Mesenchymal stem cell (in vitro differentiated cells and primary cell): ENCODE measurements at regions not wholly inside any gene's neighbourhood (a gene's known extent, or its start where the extent isn't known, plus 50 kb on each side); places are given as distances from the start of the nearest gene placed in this dataset.

ENCODE experiments used
- DNase-seq: peaks from one replicate; pipeline ENCODE4 v3.0.0-alpha.2; 2013
- H2AFZ ChIP-seq: one replicate; pipeline ENCODE4 v1.6.1; 2013; ENCODE audit warnings: low read depth, mild to moderate bottlenecking, control low read depth, inconsistent platforms, low read length, moderate library complexity
- H2AK5ac ChIP-seq: 2 replicates; pipeline ENCODE4 v1.6.1; 2013; ENCODE audit warnings: low read length, moderate library complexity, mild to moderate bottlenecking, inconsistent platforms; ENCODE audit not compliant: severe bottlenecking
- H2BK120ac ChIP-seq: one replicate; pipeline ENCODE4 v1.6.1; 2013; ENCODE audit warnings: low read depth, mild to moderate bottlenecking, inconsistent platforms, low read length, moderate library complexity
- H2BK12ac ChIP-seq, 2 experiments: one replicate each; pipeline ENCODE4 v1.6.1; 2013; ENCODE audit warnings: inconsistent platforms in 2 of 2, low read length in 2 of 2, mild to moderate bottlenecking in 2 of 2, moderate library complexity in 2 of 2, control low read depth in 1 of 2
- H2BK15ac ChIP-seq: one replicate; pipeline ENCODE4 v1.6.1; 2013; ENCODE audit warnings: mild to moderate bottlenecking, low read depth, inconsistent platforms; ENCODE audit not compliant: poor library complexity, severe bottlenecking
- H2BK5ac ChIP-seq: 2 replicates; pipeline ENCODE4 v1.6.1; 2013; ENCODE audit warnings: low read depth, mild to moderate bottlenecking, low read length, control low read depth, inconsistent platforms; ENCODE audit not compliant: poor library complexity, severe bottlenecking
- H3K14ac ChIP-seq, 2 experiments: one replicate each; pipeline ENCODE4 v1.6.1; 2013; ENCODE audit warnings: inconsistent platforms in 2 of 2, low read length in 2 of 2, control low read depth in 1 of 2, mild to moderate bottlenecking in 1 of 2, moderate library complexity in 1 of 2
- H3K18ac ChIP-seq, 2 experiments: one replicate each; pipeline ENCODE4 v1.6.1; 2013; ENCODE audit warnings: inconsistent platforms in 2 of 2, low read length in 2 of 2, control low read depth in 1 of 2, low read depth in 1 of 2, mild to moderate bottlenecking in 1 of 2
- H3K23ac ChIP-seq, 2 experiments: one replicate each; pipeline ENCODE4 v1.6.1; 2013; ENCODE audit warnings: inconsistent platforms in 2 of 2, low read length in 2 of 2, mild to moderate bottlenecking in 2 of 2, moderate library complexity in 2 of 2, control low read depth in 1 of 2
- H3K27ac ChIP-seq: 2 replicates; pipeline ENCODE4 v1.5.1; 2013; ENCODE audit warnings: mild to moderate bottlenecking, moderate library complexity, low read length, control low read depth, inconsistent platforms; ENCODE audit not compliant: poor library complexity, severe bottlenecking
- H3K27me3 ChIP-seq, 2 experiments: 2 replicates each; pipeline versions ENCODE4 v1.6.1 to v1.7.0; 2013; ENCODE audit warnings: low read length in 2 of 2, mild to moderate bottlenecking in 2 of 2, moderate library complexity in 2 of 2, control low read depth in 1 of 2, inconsistent platforms in 1 of 2; ENCODE audit not compliant: control insufficient read depth in 1 of 2, insufficient read depth in 1 of 2
- H3K36me3 ChIP-seq, 2 experiments: 2 replicates each; pipeline versions ENCODE4 v1.6.1 to v1.7.0; 2013; ENCODE audit warnings: low read length in 2 of 2, control low read depth in 1 of 2, inconsistent platforms in 1 of 2, low read depth in 1 of 2, mild to moderate bottlenecking in 1 of 2; ENCODE audit not compliant: insufficient read depth in 2 of 2, control insufficient read depth in 1 of 2
- H3K4ac ChIP-seq, 2 experiments: one replicate each; pipeline ENCODE4 v1.6.1; 2013; ENCODE audit warnings: inconsistent platforms in 2 of 2, low read length in 2 of 2, mild to moderate bottlenecking in 2 of 2, moderate library complexity in 2 of 2, control low read depth in 1 of 2, low read depth in 1 of 2
- H3K4me1 ChIP-seq: 2 replicates; pipeline ENCODE4 v1.6.1; 2013; ENCODE audit warnings: low read depth, low read length, control low read depth; ENCODE audit not compliant: control insufficient read depth, insufficient read depth
- H3K4me2 ChIP-seq: 2 replicates; pipeline ENCODE4 v1.6.1; 2013; ENCODE audit warnings: low read length, mild to moderate bottlenecking, inconsistent platforms; ENCODE audit not compliant: poor library complexity, severe bottlenecking
- H3K4me3 ChIP-seq, 2 experiments: 2 replicates each; pipeline versions ENCODE4 v1.5.1 to v1.7.0; 2013; ENCODE audit warnings: low read length in 2 of 2, mild to moderate bottlenecking in 2 of 2, control low read depth in 1 of 2, low read depth in 1 of 2; ENCODE audit not compliant: insufficient read depth in 1 of 2
- H3K79me1 ChIP-seq: replicated peaks from 2 replicates; pipeline ENCODE4 v1.6.1; 2013; ENCODE audit warnings: mild to moderate bottlenecking, control low read depth, low read length, inconsistent platforms; ENCODE audit not compliant: poor library complexity, severe bottlenecking
- H3K9ac ChIP-seq: 2 replicates; pipeline ENCODE4 v1.7.0; 2013; ENCODE audit warnings: mild to moderate bottlenecking, low read length, moderate library complexity
- H3K9me3 ChIP-seq: 2 replicates; pipeline ENCODE4 v1.7.0; 2013; ENCODE audit warnings: mild to moderate bottlenecking, low read length; ENCODE audit not compliant: control insufficient read depth
- H4K8ac ChIP-seq: one replicate; pipeline ENCODE4 v1.6.1; 2013; ENCODE audit warnings: inconsistent platforms, mild to moderate bottlenecking, low read length, moderate library complexity
- H4K91ac ChIP-seq: one replicate; pipeline ENCODE4 v1.6.1; 2013; ENCODE audit warnings: mild to moderate bottlenecking, low read length, inconsistent platforms
- WGBS: methylation state at CpG from one replicate; pipeline ENCODE4 v1.1.7; 2013; ENCODE audit warnings: mixed read lengths; 5-methylcytosine and 5-hydroxymethylcytosine counted together

DNA sequence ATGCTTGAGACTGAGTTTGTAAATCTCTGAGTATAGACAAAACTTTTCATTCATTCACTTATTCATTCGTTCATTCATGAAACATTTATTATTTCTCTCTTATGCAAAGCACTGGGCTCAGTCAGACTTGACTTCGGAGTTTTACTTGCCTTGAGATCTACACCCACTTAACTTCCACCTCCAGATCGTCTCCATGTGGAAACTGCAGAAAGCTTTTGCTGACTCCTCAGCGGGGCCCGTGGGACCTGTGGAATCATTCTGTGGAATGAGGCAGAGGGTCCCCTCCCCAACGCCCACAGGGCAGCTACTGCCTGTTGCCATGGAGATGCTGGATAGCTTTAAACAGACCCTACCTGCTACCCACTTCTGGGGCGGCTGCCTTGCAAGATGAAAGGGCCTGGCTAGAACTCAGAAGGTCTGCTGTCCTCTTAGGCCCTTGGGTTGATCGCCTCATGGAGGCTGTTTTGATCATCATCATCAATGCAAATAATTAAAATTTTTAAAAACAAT is 66.4 kb upstream of the KCNG1 start:
- Histone ChIP-seq H4K91ac (no peak overlapping the region), H3K18ac (no peak overlapping the region), H3K4me3 (no peak overlapping the region), H3K27me3 (peaks cover 70 to 86% of the 10 kb centered on the region in 2 experiments), H3K4ac (no peak overlapping the region), H3K23ac (no peak overlapping the region), H3K79me1 (no peaks in the 10 kb centered on the region), H3K4me1 (no peaks in the 10 kb centered on the region), H3K27ac (no peak overlapping the region), H4K8ac (no peak overlapping the region), H3K9ac (no peak overlapping the region), H3K4me2 (no peak overlapping the region), H2BK5ac (no peak overlapping the region), H2BK120ac (no peak overlapping the region), H3K9me3 (no peaks in the 10 kb centered on the region), H3K36me3 (no peaks in the 10 kb centered on the region), H3K14ac (no peak overlapping the region), H2AK5ac (no peak overlapping the region), H2BK12ac (no peak overlapping the region), H2BK15ac (no peak overlapping the region), H2AFZ (no peak overlapping the region)
- 87% methylated on average over 7 of the region's 8 CpGs for WGBS
- no peak for DNase-seq

DNA sequence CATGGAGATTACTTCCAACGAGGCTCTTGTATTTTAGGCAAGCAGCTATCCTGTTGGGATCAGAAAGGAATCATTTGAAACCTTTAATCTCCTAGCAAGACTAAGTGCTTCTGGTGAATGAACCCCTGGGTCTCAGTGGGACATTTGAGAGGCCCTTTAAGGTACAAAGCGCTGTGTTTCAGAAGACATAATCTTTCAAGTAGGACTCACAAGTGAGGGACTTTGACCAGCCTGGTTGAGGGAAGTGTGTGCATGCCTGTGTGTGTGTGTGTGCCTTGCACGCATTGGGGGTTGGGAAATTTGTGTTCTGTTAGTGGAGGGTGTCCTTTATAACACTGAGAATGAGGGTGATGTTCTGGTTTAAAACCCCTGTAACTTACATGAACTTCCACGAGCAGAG is 64.4 kb upstream of the KCNG1 start:
- Histone ChIP-seq H2BK5ac (no peak overlapping the region), H2BK120ac (no peak overlapping the region), H4K91ac (no peak overlapping the region), H4K8ac (no peak overlapping the region), H3K27me3 (peaks cover 75 to 86% of the 10 kb centered on the region in 2 experiments), H3K4ac (no peak overlapping the region), H2BK12ac (no peak overlapping the region), H3K36me3 (no peaks in the 10 kb centered on the region), H2BK15ac (no peak overlapping the region), H3K4me1 (no peaks in the 10 kb centered on the region), H2AK5ac (no peak overlapping the region), H3K4me3 (no peak overlapping the region), H3K9me3 (no peaks in the 10 kb centered on the region), H3K27ac (no peak overlapping the region), H2AFZ (no peak overlapping the region), H3K23ac (no peak overlapping the region), H3K4me2 (no peak overlapping the region), H3K18ac (no peak overlapping the region), H3K14ac (no peak overlapping the region), H3K79me1 (no peaks in the 10 kb centered on the region), H3K9ac (no peak overlapping the region)
- 72% methylated on average over 4 of the region's 4 CpGs for WGBS
- DNase-seq = no peak

DNA sequence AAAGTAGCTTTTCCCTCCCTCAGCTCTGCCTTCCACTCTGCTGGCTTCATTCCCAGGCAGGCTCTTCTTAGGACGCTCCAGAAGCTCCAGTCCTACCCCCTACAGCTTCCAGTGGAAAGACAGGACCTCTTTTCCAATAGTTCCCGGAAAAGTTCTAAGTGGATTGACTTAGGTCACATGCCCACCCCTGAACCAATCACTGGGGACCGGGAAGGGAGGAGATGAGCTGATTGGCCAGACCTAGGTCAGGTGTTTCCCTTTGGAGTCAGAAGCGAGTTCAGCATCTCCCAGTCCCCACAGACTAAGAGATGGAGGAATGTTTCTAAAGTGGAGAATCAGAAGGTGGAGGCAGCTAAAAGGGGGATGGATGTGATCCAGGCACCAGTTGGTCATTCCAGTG is 62.9 kb upstream of the KCNG1 start:
- Histone ChIP-seq H3K9me3 (no peaks in the 10 kb centered on the region), H2BK15ac (no peak overlapping the region), H3K4ac (no peak overlapping the region), H3K14ac (no peak overlapping the region), H3K4me1 (no peaks in the 10 kb centered on the region), H3K4me3 (no peak overlapping the region), H3K27ac (no peak overlapping the region), H3K23ac (no peak overlapping the region), H2BK12ac (no peak overlapping the region), H2AFZ (no peak overlapping the region), H3K18ac (no peak overlapping the region), H3K79me1 (no peaks in the 10 kb centered on the region), H3K9ac (no peak overlapping the region), H4K91ac (no peak overlapping the region), H2BK5ac (no peak overlapping the region), H2AK5ac (no peak overlapping the region), H3K27me3 (peaks cover 61 to 75% of the 10 kb centered on the region in 2 experiments), H3K4me2 (no peak overlapping the region), H2BK120ac (no peak overlapping the region), H4K8ac (no peak overlapping the region), H3K36me3 (no peaks in the 10 kb centered on the region)
- 91% methylated on average over 4 of the region's 4 CpGs for WGBS
- DNase-seq = no peak

DNA sequence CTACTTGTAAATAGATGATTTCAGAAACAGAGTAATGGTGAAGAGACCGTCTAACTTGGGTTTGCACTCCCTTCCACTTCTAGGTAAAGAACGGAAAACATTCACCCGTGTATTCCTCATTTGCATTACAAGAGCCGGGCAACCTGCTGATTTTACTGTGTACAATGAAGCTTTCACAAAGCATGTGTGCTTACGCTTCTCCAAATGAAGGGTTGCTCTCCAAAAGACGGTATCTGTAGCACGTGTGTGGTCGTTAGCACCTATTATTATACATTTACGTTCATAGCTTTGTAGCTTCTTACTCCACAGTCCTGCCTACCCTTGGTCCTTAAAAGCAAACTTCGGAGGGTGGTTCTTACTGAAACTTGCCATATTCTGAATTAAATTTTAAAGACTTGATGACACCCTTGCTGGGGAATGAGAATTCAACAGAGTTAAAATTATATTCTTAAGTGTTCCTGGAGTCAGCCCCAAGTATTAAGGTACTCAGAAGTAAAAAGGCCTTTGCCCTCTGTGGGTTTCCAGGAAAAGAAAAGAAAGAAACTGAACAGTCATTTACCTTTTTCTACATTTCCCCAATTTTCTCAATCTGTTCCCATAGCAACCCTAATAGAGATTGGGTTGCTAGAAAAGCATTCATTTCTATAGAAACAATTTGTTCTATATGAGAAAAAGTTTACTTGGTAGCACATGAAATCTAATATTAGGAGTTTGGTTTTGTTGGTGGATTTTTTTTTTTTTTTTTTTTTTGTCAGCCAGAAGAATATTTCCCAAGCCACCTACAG is 61.9 kb upstream of the KCNG1 start:
- H4K91ac ChIP-seq = no peak overlapping the region
- H3K18ac ChIP-seq = no peak overlapping the region
- no peak overlapping the region for H2AFZ ChIP-seq
- H3K23ac ChIP-seq = no peak overlapping the region
- no peaks in the 10 kb centered on the region for H3K9me3 ChIP-seq
- WGBS = 85% methylated on average over 9 of the region's 10 CpGs
- H2AK5ac ChIP-seq = no peak overlapping the region
- H3K14ac ChIP-seq = no peak overlapping the region
- H2BK5ac ChIP-seq = no peak overlapping the region
- no peak overlapping the region for H3K27ac ChIP-seq
- H2BK120ac ChIP-seq = no peak overlapping the region
- no peak overlapping the region for H3K9ac ChIP-seq
- no peak overlapping the region for H3K4me2 ChIP-seq
- H4K8ac ChIP-seq = no peak overlapping the region
- no peak overlapping the region for H3K4ac ChIP-seq
- H3K79me1 ChIP-seq = no peaks in the 10 kb centered on the region
- no peaks in the 10 kb centered on the region for H3K36me3 ChIP-seq
- H2BK15ac ChIP-seq = no peak overlapping the region
- H3K4me3 ChIP-seq = no peak overlapping the region
- DNase-seq = no peak
- H3K27me3 ChIP-seq = peaks cover 61 to 76% of the 10 kb centered on the region in 2 experiments
- H3K4me1 ChIP-seq = no peaks in the 10 kb centered on the region
- H2BK12ac ChIP-seq = no peak overlapping the region
